Glomerular visceral epithelial cell (primary cell): ENCODE measurements at regions not wholly inside any gene's neighbourhood (a gene's known extent, or its start where the extent isn't known, plus 50 kb on each side); places are given as distances from the start of the nearest gene placed in this dataset.

ENCODE experiments used
- DNase-seq: peaks from one replicate; pipeline ENCODE4 v3.0.0-alpha.2; 2016; ENCODE audit errors: extremely low spot score

DNA sequence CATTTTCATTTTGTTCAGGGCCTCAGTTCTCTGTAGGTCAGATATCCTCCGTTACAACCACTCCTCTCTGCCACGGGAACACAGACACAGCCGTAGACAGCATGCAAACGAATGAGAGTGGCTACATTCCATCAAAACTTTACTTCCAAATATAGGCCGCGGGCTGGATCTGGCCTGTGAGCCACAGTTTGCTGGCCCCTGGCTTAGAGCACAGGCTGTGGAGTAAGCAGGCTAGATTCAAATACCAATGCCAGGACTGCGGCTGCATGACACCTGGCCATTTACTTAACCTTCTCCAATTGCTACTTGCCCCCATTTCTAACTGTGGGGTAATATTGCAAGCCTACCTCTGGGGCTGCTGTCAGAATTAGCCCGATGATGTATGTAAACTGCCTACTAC is 325.8 kb upstream of the POU3F3 start:
- no peak for DNase-seq

DNA sequence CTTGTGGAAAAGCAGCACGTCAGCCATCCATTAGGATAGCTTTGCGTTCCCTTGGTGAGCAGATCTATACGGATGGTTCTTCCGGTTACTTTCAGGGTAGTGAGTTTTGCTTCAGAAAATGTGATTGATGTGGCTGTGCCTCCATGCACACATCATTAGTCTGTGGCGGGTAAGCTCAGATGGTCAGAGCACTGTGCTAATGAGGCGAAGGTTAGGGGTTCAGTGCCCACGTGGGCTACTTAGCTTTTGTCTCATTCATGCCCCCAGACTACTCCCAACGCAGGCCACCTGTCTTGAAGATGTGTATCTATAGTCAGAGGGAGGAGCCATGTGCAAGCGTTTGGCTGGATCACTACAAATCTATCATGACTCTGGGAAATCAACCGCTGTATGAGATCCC is 322.8 kb upstream of the POU3F3 start:
- DNase-seq, result no peak

- no peak for DNase-seq
Observed at GRCh38 chr2:104537116-104537515, 316.8 kb upstream of the POU3F3 start.

DNA sequence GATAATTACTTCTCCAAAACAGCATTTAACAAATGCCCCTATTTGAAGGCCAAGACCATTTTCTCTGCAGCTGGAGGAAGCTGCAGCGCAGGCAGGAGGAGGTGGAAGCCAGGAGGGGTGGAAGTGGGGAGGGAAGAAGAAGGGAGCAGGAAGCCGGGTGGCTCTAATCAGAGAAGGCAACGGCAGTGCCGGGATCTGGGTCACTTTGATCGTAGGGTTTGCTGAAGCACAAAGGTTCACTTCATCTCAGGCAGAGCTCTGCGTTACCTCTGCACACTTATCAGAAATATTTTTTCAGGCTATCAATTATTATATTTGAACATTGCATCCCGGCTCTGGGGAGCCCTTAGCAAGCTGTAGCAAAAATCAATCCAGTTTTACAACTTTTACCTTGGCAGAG is 315.8 kb upstream of the POU3F3 start:
- no peak for DNase-seq

DNA sequence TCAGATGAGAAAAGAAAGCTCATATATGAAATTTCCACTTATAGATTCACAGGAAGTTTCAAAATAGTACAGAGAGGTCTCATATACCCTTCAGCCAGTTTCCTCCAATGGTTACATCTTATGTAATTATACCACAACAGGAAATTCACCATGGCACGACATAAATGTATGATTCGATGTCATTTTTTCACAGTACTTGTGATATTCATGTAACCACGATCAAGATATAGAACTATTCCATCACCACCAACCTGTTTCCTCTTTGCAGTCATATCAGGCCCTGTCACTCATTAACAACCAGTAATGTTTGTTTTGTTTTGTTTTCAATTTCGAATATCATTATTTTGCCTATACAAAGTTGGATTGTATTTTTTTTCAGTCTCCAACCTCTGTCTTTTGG is 314.3 kb upstream of the POU3F3 start:
- DNase-seq, result no peak

- no peak for DNase-seq
Observed at GRCh38 chr2:104545055-104545454, 308.9 kb upstream of the POU3F3 start.

DNA sequence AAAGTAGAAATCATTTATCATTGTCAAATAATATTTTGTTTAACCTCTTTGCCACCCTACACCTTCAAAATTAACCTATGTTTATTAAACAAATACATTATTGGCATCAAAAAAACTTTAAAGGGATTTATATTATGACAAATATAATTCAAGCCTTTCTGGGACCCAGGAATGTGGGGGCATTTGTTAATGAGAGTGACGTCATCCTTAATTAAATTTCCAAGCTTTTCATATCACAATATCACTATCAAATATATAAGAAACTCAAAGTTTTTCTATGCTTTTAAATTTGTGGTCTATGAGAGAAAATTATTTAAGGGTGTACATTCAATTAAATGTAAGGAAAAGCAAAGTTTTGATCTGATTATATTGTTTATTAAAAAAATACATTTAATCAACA is 307.4 kb upstream of the POU3F3 start:
- no peak for DNase-seq

GRCh38 chr2:104547221-104547620 is 306.7 kb upstream of the POU3F3 start:
- DNase-seq, result no peak

DNA sequence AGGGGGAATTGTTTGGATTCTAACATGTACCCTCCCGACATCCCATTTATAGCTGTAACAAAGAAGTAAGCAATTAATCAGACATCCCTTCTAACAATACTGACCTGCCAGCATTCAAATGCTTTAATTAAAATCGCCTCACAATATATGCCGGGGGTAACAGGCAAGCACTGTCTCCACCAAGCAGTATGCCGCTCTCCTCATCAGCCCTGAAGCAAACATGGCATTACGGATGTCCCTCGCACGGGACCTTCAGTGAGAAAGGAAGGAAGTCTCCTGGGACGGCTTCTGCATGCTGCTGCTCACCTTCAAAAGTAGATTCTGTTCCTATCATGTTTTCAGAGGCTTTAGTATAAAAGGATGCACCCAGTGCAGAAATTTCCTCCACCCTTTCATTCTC is 292.7 kb upstream of the POU3F3 start:
- no peak for DNase-seq

DNA sequence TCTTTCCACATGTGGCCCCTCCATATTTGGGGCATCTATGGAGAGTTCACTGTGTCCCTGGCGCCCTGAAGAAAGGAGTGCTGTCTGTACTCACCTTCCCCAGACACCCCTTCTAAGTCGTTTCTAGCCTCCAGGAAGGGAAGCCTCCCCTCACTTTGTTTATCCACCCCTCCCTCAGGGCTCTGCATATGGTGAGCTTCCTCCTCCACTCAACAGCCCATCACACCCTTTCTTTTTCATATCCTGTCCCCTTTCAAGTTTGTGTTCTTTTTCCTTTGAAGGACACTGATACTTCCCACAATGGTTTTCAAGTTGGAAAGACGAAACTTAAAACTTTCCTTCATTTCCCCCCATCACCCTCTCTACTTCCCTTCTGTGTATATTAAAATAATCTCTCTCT is 291.4 kb upstream of the POU3F3 start:
- no peak for DNase-seq

- DNase-seq, result no peak
Observed at GRCh38 chr2:104563398-104563996, 290.4 kb upstream of the POU3F3 start.

- DNase-seq, result no peak
Observed at GRCh38 chr2:104568247-104568646, 285.7 kb upstream of the POU3F3 start.

- no peak for DNase-seq
Observed at GRCh38 chr2:104570259-104570658, 283.7 kb upstream of the POU3F3 start.

- no peak for DNase-seq
Observed at GRCh38 chr2:104572834-104573233, 281.1 kb upstream of the POU3F3 start.

GRCh38 chr2:104574367-104574766 is 279.5 kb upstream of the POU3F3 start:
- DNase-seq, result no peak

DNA sequence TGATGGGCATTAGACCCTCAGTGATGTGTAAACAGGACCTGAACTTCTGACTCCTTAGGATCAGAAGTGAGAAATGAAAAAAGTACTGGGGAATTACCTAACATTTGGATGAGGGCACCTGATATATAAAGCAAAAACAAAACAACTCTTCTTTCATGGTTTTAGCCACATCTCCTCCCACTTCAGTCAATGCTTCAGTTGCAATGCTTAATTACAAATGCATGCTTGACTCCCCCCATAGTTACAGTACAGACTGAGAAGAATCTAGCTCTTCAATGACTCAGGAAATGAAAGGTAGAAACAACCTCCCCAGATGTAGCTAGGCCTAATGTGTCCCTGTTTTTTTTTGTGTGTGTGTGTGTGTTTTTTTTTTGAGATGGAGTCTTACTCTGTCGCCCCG is 276.8 kb upstream of the POU3F3 start:
- DNase-seq, result no peak

DNA sequence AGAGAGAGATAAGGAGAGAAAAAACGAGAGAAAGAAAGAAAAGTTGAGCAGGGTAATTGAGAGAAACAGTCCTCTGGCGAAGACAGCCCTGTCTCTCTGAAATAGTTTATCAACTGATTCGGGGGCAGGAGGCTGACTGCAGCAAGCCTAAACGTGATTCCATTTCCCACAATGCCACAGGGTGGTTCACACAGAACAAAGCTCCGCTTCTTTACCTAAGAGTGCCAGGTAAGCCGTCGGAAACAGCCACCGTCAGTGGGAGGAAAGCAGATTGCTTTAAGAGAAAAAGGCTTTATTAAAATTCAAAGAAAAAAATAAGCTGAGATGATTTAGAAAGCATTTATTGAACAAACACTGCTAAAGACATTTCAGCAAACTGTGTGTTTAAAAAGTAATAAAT is 271.4 kb upstream of the POU3F3 start:
- no peak for DNase-seq

DNA sequence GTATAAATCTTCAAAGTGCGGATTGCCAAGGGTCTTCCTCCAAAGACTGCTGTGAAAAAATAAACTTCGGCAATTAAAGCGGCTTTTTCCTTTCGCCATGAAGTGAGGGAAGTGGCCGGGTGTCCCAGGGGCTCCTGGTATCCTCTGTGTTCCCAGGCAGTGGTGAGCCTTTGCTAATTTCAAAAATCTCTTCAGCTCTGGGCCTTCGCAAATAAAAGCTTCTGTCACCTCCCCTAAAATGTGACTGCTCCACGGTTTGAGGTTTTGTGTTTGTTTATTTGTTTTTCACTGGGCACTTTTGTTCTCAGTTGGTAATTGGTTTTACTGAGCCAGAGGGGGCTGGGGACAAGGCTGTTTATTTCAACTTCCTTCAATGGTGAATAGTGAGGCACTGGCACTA is 270.1 kb upstream of the POU3F3 start:
- DNase-seq, result no peak

- no peak for DNase-seq
Observed at GRCh38 chr2:104584393-104584792, 269.5 kb upstream of the POU3F3 start.

- DNase-seq, result no peak
Observed at GRCh38 chr2:104595576-104595975, 258.3 kb upstream of the POU3F3 start.

DNA sequence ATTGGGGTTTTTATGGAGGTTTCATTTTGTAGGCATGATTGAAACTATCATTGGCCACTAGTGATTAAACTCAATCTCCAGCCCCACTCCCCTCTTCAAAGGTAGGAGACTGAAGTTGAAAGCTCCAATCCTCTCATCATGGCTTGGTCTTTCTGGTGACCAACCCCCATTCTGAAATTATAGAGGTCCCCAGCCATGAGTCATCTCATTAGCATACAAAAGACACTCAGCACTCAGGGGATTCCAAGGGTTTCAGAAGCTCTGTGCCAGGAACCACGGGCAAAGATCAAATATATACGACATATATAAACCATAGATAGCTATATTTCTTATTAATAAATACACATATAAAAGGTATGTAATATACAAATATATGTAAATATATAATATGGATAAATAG is 256.0 kb upstream of the POU3F3 start:
- DNase-seq, result no peak

DNA sequence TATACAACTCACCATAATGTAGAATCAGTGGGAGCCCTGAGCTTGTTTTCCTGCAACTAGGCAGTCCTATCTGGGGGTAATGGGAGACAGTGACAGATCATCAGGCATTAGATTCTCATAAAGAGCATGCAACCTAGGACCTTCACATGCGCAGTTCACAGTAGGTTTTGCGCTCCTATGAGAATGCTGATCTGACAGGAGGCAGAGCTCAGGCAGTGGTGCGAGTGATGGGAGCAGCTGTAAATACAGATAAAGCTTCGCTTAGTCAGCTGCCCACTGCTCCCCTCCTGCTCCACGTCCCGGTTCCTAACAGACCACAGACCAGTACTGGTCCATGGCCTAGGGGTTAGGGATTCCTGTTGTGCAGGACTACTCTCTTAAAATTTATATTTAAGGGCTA is 255.3 kb upstream of the POU3F3 start:
- DNase-seq, result no peak

- no peak for DNase-seq
Observed at GRCh38 chr2:104599787-104600510, 254.0 kb upstream of the POU3F3 start.

DNA sequence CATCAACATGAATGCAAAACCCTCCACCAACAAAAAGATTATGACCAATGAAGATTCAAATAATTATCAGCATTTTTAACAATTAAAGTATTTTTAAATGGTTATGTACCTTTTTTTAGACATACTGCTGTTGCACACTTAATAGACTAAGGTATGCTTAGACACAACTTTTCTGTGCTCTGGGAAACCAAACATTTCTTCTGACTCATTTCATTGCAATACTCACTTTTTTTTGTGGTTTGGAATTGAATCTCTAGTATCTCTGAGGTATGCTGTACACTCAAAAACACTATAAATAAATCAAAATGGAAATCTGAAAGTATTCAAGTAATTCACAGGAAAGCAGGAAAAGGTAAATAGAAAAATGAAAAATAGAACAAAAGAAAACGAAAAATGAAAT is 247.9 kb upstream of the POU3F3 start:
- no peak for DNase-seq
